WTC11 (cell line): ENCODE measurements at regions not wholly inside any gene's neighbourhood (a gene's known extent, or its start where the extent isn't known, plus 50 kb on each side); places are given as distances from the start of the nearest gene placed in this dataset.

Experiments used
- CREM ChIP-seq: sonication (generic); formaldehyde crosslinking; IDR thresholded peaks from 2 replicates; pipeline ENCODE4 v1.8.1; 2022; ENCODE audit warnings: mild to moderate bottlenecking, missing genetic modification reagents, moderate library complexity
- ESRRA ChIP-seq: sonication (generic); formaldehyde crosslinking; IDR thresholded peaks from 2 replicates; pipeline ENCODE4 v1.8.1; 2022; ENCODE audit warnings: mild to moderate bottlenecking, missing genetic modification reagents, borderline replicate concordance
- TF ChIP-seq, protein P1 (sequence below): fragments of 200-600 bp; IDR thresholded peaks from 2 replicates; pipeline ENCODE4 v1.8.0; 2022; ENCODE audit warnings: antibody characterized with exemption
- TF ChIP-seq, protein P2 (sequence below): sonication (generic); formaldehyde crosslinking; IDR thresholded peaks from 2 replicates; pipeline ENCODE4 v1.8.1; 2022; ENCODE audit warnings: missing genetic modification reagents, borderline replicate concordance

DNA sequence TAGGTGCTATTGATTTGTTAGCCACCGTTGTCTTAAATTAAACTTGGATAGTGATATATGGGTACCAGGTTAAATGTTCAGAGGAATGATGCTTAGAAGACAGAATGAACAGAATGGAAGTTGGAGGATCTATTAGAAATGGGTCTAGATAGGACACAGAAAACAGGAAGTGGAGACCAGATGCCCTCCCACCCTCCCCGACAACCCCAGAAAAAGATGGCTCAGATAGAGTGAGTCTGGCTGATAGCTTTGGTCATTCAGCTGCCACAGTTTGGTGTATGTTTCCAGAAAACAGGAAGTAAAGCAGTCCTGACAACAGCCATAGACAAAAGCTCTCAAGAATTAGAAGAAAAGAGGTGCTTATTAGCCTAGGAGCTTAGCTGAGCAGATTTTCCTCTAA lies 71.5 kb upstream of the DSG1 start:
- TF ChIP-seq, protein P1, sequence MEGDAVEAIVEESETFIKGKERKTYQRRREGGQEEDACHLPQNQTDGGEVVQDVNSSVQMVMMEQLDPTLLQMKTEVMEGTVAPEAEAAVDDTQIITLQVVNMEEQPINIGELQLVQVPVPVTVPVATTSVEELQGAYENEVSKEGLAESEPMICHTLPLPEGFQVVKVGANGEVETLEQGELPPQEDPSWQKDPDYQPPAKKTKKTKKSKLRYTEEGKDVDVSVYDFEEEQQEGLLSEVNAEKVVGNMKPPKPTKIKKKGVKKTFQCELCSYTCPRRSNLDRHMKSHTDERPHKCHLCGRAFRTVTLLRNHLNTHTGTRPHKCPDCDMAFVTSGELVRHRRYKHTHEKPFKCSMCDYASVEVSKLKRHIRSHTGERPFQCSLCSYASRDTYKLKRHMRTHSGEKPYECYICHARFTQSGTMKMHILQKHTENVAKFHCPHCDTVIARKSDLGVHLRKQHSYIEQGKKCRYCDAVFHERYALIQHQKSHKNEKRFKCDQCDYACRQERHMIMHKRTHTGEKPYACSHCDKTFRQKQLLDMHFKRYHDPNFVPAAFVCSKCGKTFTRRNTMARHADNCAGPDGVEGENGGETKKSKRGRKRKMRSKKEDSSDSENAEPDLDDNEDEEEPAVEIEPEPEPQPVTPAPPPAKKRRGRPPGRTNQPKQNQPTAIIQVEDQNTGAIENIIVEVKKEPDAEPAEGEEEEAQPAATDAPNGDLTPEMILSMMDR = no peak
- no peak for TF ChIP-seq CREM
- no peak for TF ChIP-seq ESRRA (CRISPR knock-in tag)
- TF ChIP-seq, protein P2, sequence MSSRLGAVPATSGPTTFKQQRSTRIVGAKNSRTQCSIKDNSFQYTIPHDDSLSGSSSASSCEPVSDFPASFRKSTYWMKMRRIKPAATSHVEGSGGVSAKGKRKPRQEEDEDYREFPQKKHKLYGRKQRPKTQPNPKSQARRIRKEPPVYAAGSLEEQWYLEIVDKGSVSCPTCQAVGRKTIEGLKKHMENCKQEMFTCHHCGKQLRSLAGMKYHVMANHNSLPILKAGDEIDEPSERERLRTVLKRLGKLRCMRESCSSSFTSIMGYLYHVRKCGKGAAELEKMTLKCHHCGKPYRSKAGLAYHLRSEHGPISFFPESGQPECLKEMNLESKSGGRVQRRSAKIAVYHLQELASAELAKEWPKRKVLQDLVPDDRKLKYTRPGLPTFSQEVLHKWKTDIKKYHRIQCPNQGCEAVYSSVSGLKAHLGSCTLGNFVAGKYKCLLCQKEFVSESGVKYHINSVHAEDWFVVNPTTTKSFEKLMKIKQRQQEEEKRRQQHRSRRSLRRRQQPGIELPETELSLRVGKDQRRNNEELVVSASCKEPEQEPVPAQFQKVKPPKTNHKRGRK (CRISPR knock-in tag) = no peak
